ENCODE measurements at regions not wholly inside any gene's neighbourhood (a gene's known extent, or its start where the extent isn't known, plus 50 kb on each side); places are given as distances from the start of the nearest gene placed in this dataset.

GRCh38 chr6:45830441-45831139 is 185.1 kb downstream of the CLIC5 start:
- in situ Hi-C loops (cut with HindIII; ENCODE audit: low pct_unique_long_range_greater_than_20kb, low sequenced_read_pairs), result no loop called here
- no peak for DNase-seq (ENCODE audit: low read depth in 1 of 2, low spot score in 1 of 2)
- TF ChIP-seq JUND (IDR thresholded peaks at IDR 0.05; ENCODE audit: low read depth), result no peak

DNA sequence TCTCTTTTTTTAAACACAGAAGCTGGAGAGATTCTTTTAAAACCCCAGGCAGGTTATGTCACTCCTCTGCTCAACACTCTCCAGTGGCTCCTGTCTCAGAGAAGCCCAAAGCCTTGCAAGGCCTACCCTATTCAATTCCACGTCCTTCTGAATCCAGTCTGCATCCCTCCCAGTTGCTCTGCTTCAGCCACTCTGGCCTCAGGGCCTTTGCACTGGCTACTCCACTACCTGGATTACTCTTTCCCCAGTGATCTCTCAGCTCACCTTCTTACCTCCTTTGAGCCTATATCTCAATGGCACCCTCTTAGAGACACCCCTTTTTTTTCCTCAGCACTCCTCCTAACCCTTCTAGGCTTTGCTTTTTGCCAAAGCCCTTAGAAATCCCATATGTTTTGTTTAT is 185.8 kb downstream of the CLIC5 start:
- in situ Hi-C loops (cut with HindIII; ENCODE audit: low pct_unique_long_range_greater_than_20kb, low sequenced_read_pairs), result no loop called here
- TF ChIP-seq JUND (IDR thresholded peaks at IDR 0.05; ENCODE audit: low read depth), result no peak
- DNase-seq (ENCODE audit: low read depth in 1 of 2, low spot score in 1 of 2), result no peak

DNA sequence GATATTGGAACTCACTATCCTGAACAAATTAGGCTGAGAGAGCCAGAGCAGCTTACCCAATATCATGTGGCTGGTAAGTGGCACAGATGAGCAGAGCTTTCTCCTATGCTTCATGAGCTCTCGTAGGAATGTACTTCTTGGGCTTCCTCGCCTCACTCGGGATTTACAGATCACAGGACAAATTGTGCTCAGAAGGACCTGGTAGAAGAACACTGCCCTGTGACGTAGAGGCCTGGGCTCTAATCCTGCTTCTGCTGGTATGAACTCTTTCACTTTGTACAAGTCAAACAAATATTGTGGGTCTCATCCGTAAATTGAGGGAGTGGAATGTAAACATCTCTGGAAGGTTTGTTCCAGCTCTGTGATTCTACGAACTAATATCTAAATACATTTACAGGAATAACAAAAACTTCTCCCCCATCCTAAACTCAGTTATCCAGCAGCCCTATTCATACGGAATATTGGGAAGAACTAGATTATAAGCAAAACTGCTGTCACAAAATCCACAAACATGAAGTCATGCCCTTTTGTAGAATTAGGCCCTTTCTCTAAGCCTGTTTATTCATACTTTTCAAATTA is 187.6 kb downstream of the CLIC5 start:
- DNase-seq (ENCODE audit: low read depth in 1 of 2, low spot score in 1 of 2), result no peak
- no peak for TF ChIP-seq JUND (IDR thresholded peaks at IDR 0.05; ENCODE audit: low read depth)
- in situ Hi-C loops (cut with HindIII; ENCODE audit: low pct_unique_long_range_greater_than_20kb, low sequenced_read_pairs), result no loop called here

- in situ Hi-C loops (cut with HindIII; ENCODE audit: low pct_unique_long_range_greater_than_20kb, low sequenced_read_pairs), result no loop called here
- DNase-seq (ENCODE audit: low read depth in 1 of 2, low spot score in 1 of 2), result no peak
- TF ChIP-seq JUND (IDR thresholded peaks at IDR 0.05; ENCODE audit: low read depth), result no peak
Observed at GRCh38 chr6:45822873-45823272, 192.8 kb downstream of the CLIC5 start.

DNA sequence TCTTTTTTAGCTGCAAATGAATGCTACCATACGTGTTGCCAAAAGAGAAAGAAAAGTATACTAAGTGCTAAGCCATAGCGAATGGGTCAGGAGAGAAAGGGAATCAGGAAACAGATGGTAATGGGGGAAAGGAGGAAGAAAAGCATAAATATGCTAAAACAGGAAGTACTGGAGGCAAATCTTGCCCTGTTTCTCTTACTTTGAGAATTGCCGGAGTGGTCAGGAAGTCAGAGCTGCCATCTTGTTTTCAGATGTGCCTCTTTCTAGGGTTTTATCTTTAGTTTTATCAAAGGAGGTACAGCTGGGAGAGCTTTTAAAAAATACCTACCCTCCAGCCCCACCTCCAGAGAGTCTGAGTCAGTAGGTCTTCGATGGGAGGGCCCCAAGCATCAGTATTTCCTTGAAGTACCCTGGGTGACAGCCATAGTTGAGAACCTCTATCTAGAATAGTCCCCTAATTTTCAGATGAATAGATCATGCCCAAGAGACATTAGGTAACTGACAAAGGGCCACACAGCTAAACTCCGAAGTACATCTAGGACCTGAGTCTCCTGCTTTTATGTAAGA is 193.3 kb downstream of the CLIC5 start:
- in situ Hi-C loops (cut with HindIII; ENCODE audit: low pct_unique_long_range_greater_than_20kb, low sequenced_read_pairs), result no loop called here
- TF ChIP-seq JUND (IDR thresholded peaks at IDR 0.05; ENCODE audit: low read depth), result no peak
- DNase-seq (ENCODE audit: low read depth in 1 of 2, low spot score in 1 of 2), result no peak

DNA sequence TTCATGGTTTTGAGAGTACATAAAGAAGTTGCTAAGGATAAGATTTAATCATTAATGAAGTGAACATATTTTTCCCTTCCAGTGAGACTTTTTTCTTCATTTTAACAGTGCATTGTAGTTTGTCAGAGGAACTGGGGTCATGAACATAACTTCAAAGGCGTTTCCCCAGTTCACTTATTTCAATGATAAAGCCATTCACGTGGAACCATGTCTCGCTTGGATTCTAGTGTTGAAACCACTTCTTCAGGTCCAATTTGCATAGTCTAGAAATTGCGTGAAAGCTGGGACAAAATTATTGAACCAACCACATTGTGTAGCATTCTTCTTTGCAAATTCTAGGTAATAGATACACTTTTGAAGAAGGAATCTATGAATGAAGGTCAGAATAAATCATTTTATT is 197.0 kb downstream of the CLIC5 start:
- no peak for DNase-seq (ENCODE audit: low read depth in 1 of 2, low spot score in 1 of 2)
- TF ChIP-seq JUND (IDR thresholded peaks at IDR 0.05; ENCODE audit: low read depth), result no peak
- in situ Hi-C loops (cut with HindIII; ENCODE audit: low pct_unique_long_range_greater_than_20kb, low sequenced_read_pairs), result no loop called here

- in situ Hi-C loops (cut with HindIII; ENCODE audit: low pct_unique_long_range_greater_than_20kb, low sequenced_read_pairs), result no loop called here
- no peak for TF ChIP-seq JUND (IDR thresholded peaks at IDR 0.05; ENCODE audit: low read depth)
- DNase-seq (ENCODE audit: low read depth in 1 of 2, low spot score in 1 of 2), result peak in 1 of 2 experiments; percentile 32
Observed at GRCh38 chr6:45816674-45817297, 198.9 kb downstream of the CLIC5 start.

DNA sequence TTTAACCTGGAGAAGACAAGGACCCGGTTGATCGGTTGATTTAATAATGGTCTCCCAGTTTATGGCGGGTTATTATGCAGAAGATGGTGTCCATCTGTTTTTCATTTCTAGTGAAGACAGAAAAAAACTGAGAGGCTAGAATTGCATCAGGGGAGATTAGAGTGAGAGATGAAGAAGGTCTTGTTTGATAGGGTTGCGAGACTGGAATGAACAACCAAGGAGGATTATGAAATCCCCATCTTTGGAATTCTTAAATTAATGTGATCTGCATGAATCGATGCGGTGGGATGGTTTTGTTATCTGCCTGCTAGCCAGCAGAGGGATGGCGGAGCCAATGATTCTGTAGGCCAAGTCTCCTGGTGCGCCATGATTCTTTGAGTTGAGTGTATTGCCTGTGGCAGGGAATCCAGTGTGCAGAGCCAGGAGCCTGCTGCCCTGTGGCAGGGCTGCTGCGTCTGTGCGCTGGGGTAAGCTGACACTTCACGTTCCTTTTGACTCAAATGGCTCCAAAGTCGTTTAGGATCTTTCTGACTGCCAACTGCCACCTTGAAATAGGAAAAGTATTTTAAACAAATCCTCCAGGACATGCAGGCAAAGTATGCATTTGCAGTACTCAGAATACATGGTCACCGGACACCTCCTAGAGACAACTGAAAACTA is 200.1 kb downstream of the CLIC5 start:
- no peak for DNase-seq (ENCODE audit: low read depth in 1 of 2, low spot score in 1 of 2)
- TF ChIP-seq JUND (IDR thresholded peaks at IDR 0.05; ENCODE audit: low read depth), result no peak
- in situ Hi-C loops (cut with HindIII; ENCODE audit: low pct_unique_long_range_greater_than_20kb, low sequenced_read_pairs), result no loop called here

DNA sequence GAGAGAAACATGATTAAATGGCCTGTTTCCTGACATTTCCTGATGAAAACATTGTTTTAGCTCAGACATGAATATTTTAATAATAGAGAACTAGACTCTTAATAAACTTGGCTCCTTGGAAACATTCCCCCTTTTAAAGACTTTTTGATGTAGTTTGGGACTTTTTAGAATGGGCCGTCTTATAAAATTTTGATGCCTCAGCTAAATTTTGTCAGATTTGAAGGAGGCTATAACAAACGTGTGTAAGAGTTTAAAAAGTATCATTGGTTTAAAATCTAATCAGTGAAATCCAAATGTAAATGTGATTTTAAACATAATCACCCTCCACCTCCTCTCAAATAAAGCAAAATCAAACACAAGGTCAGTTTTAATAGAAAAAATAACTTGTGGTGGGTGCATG is 200.9 kb downstream of the CLIC5 start:
- no peak for DNase-seq (ENCODE audit: low read depth in 1 of 2, low spot score in 1 of 2)
- no peak for TF ChIP-seq JUND (IDR thresholded peaks at IDR 0.05; ENCODE audit: low read depth)
- in situ Hi-C loops (cut with HindIII; ENCODE audit: low pct_unique_long_range_greater_than_20kb, low sequenced_read_pairs), result no loop called here

DNA sequence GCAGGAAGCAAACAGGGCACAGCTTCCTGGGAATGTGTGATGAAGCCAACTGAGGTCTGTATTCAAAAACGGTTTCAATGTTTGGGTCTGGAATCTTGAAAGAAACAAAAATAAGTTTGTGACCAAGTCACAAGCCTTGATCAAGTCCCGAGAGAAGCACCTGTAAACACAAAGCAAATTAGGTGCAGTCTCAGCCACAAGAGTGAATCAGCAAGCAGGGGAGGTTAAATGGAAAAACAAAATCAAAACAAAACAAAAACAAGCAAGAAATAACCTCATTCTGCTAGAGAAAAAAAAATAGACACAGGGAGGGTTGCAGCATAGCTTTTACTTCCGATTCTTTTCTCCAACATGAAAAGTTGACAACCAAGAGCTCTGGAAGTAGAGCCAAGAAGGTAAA is 201.7 kb downstream of the CLIC5 start:
- in situ Hi-C loops (cut with HindIII; ENCODE audit: low pct_unique_long_range_greater_than_20kb, low sequenced_read_pairs), result no loop called here
- TF ChIP-seq JUND (IDR thresholded peaks at IDR 0.05; ENCODE audit: low read depth), result no peak

GRCh38 chr6:45812922-45813321 is 202.7 kb downstream of the CLIC5 start:
- no peak for DNase-seq (ENCODE audit: low read depth in 1 of 2, low spot score in 1 of 2)
- in situ Hi-C loops (cut with HindIII; ENCODE audit: low pct_unique_long_range_greater_than_20kb, low sequenced_read_pairs), result no loop called here
- no peak for TF ChIP-seq JUND (IDR thresholded peaks at IDR 0.05; ENCODE audit: low read depth)

More for the DNA sequence above, 201.7 kb downstream of the CLIC5 start:
- DNase-seq (ENCODE audit: low read depth in 1 of 2, low spot score in 1 of 2), result no peak

DNA sequence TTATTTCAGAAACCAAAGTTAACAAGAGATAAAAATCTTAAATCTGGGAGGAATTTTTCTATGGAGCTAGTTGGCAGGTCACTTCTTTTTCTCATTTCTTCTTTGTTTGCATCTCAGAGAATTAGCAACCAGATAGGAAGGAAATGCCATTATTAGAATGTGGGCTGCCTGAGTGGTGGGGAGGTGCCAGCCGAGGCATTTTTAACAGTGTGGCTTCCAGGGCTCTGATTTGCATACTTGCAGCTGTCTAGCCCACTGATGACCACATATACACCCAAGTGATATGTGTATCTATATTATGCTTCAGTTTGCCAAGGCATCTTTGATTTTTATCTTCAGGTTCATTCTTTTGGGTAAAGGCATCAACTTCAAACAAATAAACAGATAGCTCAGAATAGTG is 206.7 kb downstream of the CLIC5 start:
- in situ Hi-C loops (cut with HindIII; ENCODE audit: low pct_unique_long_range_greater_than_20kb, low sequenced_read_pairs), result no loop called here
- no peak for TF ChIP-seq JUND (IDR thresholded peaks at IDR 0.05; ENCODE audit: low read depth)
- no peak for DNase-seq (ENCODE audit: low read depth in 1 of 2, low spot score in 1 of 2)

Measured in T47D (cell line).